Vagina (tissue), 2 donors: ENCODE measurements at regions not wholly inside any gene's neighbourhood (a gene's known extent, or its start where the extent isn't known, plus 50 kb on each side); places are given as distances from the start of the nearest gene placed in this dataset.

Source experiments
- CTCF ChIP-seq, 3 experiments: fragments of 450-650 bp in 2 of 3; fragments of 200-600 bp in 1 of 3; sonication (generic) in 1 of 3; IDR thresholded peaks; one replicate each; pipeline ENCODE4 v1.5.1; 2017 to 2019; ENCODE audit warnings: antibody characterized with exemption in 3 of 3, mild to moderate bottlenecking in 2 of 3, moderate library complexity in 2 of 3
- POLR2A ChIP-seq, 2 donors: fragments of 450-650 bp; IDR thresholded peaks; one replicate each; pipeline ENCODE4 v1.6.1; 2017; ENCODE audit warnings: antibody characterized with exemption in 2 of 2, mild to moderate bottlenecking in 2 of 2, moderate library complexity in 2 of 2
- POLR2AphosphoS5 ChIP-seq, 2 donors: sonication (generic); formaldehyde crosslinking; IDR thresholded peaks; one replicate each; pipeline ENCODE4 v1.9.0; 2017; ENCODE audit warnings: antibody characterized with exemption in 2 of 2, mild to moderate bottlenecking in 2 of 2, low read depth in 1 of 2; ENCODE audit not compliant: insufficient read depth in 1 of 2

GRCh38 chr2:8290771-8291352 is 391.0 kb upstream of the ID2 start:
- TF ChIP-seq CTCF (IDR thresholded peaks at IDR 0.05) (no peak), POLR2A (IDR thresholded peaks at IDR 0.05) (no peak), POLR2AphosphoS5 (IDR thresholded peaks at IDR 0.05; ENCODE audit: insufficient read depth in 1 of 2, low read depth in 1 of 2) (no peak)
